Loucy (cell line): ENCODE measurements at regions not wholly inside any gene's neighbourhood (a gene's known extent, or its start where the extent isn't known, plus 50 kb on each side); places are given as distances from the start of the nearest gene placed in this dataset.

Experiments used
- H2AFZ ChIP-seq: fragments of 200-600 bp; sonication (generic); 2 replicates; pipeline ENCODE4 v1.6.0; 2016; ENCODE audit warnings: antibody characterized with exemption, mild to moderate bottlenecking, low read length, moderate library complexity
- H3F3A ChIP-seq: fragments of 200-600 bp; 2 replicates; pipeline ENCODE4 v1.6.0; 2016; ENCODE audit warnings: antibody characterized with exemption, low read depth, mild to moderate bottlenecking
- H3K27me3 ChIP-seq: fragments of 200-600 bp; sonication (generic); 2 replicates; pipeline ENCODE4 v1.6.1; 2014; ENCODE audit warnings: low read length, mild to moderate bottlenecking; ENCODE audit not compliant: insufficient read depth, poor library complexity, severe bottlenecking
- H3K36me3 ChIP-seq: fragments of 200-600 bp; sonication (generic); 2 replicates; pipeline ENCODE4 v1.6.1; 2016; ENCODE audit warnings: low read length; ENCODE audit not compliant: insufficient read depth
- H3K4me1 ChIP-seq: fragments of 200-600 bp; sonication (generic); 2 replicates; pipeline ENCODE4 v1.5.1; 2014; ENCODE audit warnings: low read length, mild to moderate bottlenecking; ENCODE audit not compliant: insufficient read depth, poor library complexity, severe bottlenecking
- H3K4me2 ChIP-seq: fragments of 200-600 bp; sonication (generic); 2 replicates; pipeline ENCODE4 v1.6.0; 2014; ENCODE audit warnings: antibody characterized with exemption, low read length, low read depth, mild to moderate bottlenecking; ENCODE audit not compliant: poor library complexity, severe bottlenecking
- H3K4me3 ChIP-seq: fragments of 200-600 bp; sonication (generic); 2 replicates; pipeline ENCODE4 v1.5.1; 2014; ENCODE audit warnings: low read length, mild to moderate bottlenecking, mixed read lengths; ENCODE audit not compliant: poor library complexity, severe bottlenecking
- H3K79me2 ChIP-seq: fragments of 200-600 bp; sonication (generic); 2 replicates; pipeline ENCODE4 v1.6.1; 2014; ENCODE audit warnings: low read length; ENCODE audit not compliant: insufficient read depth
- H3K9ac ChIP-seq: fragments of 200-600 bp; sonication (generic); 2 replicates; pipeline ENCODE4 v1.6.0; 2014; ENCODE audit warnings: mild to moderate bottlenecking, low read depth, low read length, moderate library complexity; ENCODE audit not compliant: poor library complexity, severe bottlenecking
- H3K9me2 ChIP-seq: fragments of 200-600 bp; sonication (generic); replicated peaks from 2 replicates; pipeline ENCODE4 v1.6.1; 2016; ENCODE audit warnings: low read depth, low read length, mixed read lengths
- H3K9me3 ChIP-seq: fragments of 200-600 bp; sonication (generic); 2 replicates; pipeline ENCODE4 v1.6.1; 2014; ENCODE audit warnings: mild to moderate bottlenecking, antibody characterized with exemption, low read length, low read depth; ENCODE audit not compliant: insufficient read depth
- H4K20me1 ChIP-seq: fragments of 200-600 bp; sonication (generic); 2 replicates; pipeline ENCODE4 v1.6.0; 2014; ENCODE audit warnings: antibody characterized with exemption, low read length, mild to moderate bottlenecking; ENCODE audit not compliant: insufficient read depth, poor library complexity, severe bottlenecking
- CTCF ChIP-seq: fragments of 200-600 bp; sonication (generic); conservative IDR thresholded peaks from 2 replicates; pipeline ENCODE4 v1.5.1; 2014; ENCODE audit warnings: mild to moderate bottlenecking, antibody characterized with exemption, low read length
- EZH2phosphoT487 ChIP-seq: fragments of 200-600 bp; IDR thresholded peaks from 2 replicates; pipeline ENCODE4 v1.6.1; 2018; ENCODE audit warnings: antibody characterized with exemption, mild to moderate bottlenecking, moderate library complexity, borderline replicate concordance

GRCh38 chr3:159806412-159806811 lies 182.2 kb upstream of the IL12A start:
- no peaks in the 10 kb centered on the region for H3K27me3 ChIP-seq
- TF ChIP-seq CTCF (no peak), EZH2phosphoT487 (no peak)
- H3K9me3 ChIP-seq = no peaks in the 10 kb centered on the region
- H3K79me2 ChIP-seq = no peaks in the 10 kb centered on the region
- H3K9ac ChIP-seq = no peak overlapping the region
- H2AFZ ChIP-seq = no peak overlapping the region
- no peaks in the 10 kb centered on the region for H3K4me1 ChIP-seq
- H3K36me3 ChIP-seq = no peaks in the 10 kb centered on the region
- H3F3A ChIP-seq = no peaks in the 10 kb centered on the region
- no peak overlapping the region for H3K4me2 ChIP-seq
- H3K9me2 ChIP-seq = no peaks in the 10 kb centered on the region
- H4K20me1 ChIP-seq = no peaks in the 10 kb centered on the region
- no peak overlapping the region for H3K4me3 ChIP-seq

- Histone ChIP-seq H3K9ac (no peak overlapping the region), H3F3A (no peaks in the 10 kb centered on the region), H3K4me2 (no peak overlapping the region), H3K36me3 (no peaks in the 10 kb centered on the region), H4K20me1 (no peaks in the 10 kb centered on the region), H3K27me3 (no peaks in the 10 kb centered on the region), H3K4me1 (no peaks in the 10 kb centered on the region), H3K79me2 (no peaks in the 10 kb centered on the region), H2AFZ (no peak overlapping the region), H3K4me3 (no peak overlapping the region), H3K9me3 (no peaks in the 10 kb centered on the region), H3K9me2 (no peaks in the 10 kb centered on the region)
- TF ChIP-seq CTCF (no peak), EZH2phosphoT487 (no peak)
Measured at GRCh38 chr3:159807137-159808040, 181.2 kb upstream of the IL12A start.

GRCh38 chr3:159813822-159814531 lies 174.7 kb upstream of the IL12A start:
- no peak overlapping the region for H3K9ac ChIP-seq
- H3K36me3 ChIP-seq = no peaks in the 10 kb centered on the region
- H3K9me2 ChIP-seq = no peaks in the 10 kb centered on the region
- H3K27me3 ChIP-seq = no peaks in the 10 kb centered on the region
- H3K79me2 ChIP-seq = no peaks in the 10 kb centered on the region
- no peak overlapping the region for H3K4me3 ChIP-seq
- H2AFZ ChIP-seq = no peak overlapping the region
- H3K4me1 ChIP-seq = no peaks in the 10 kb centered on the region
- no peaks in the 10 kb centered on the region for H3F3A ChIP-seq
- no peak overlapping the region for H3K4me2 ChIP-seq
- TF ChIP-seq CTCF = no peak
- TF ChIP-seq EZH2phosphoT487 = no peak
- no peaks in the 10 kb centered on the region for H4K20me1 ChIP-seq
- H3K9me3 ChIP-seq = no peaks in the 10 kb centered on the region
